Fibroblast of villous mesenchyme (primary cell): ENCODE measurements at regions not wholly inside any gene's neighbourhood (a gene's known extent, or its start where the extent isn't known, plus 50 kb on each side); places are given as distances from the start of the nearest gene placed in this dataset.

Source experiments
- DNase-seq: peaks from one replicate; pipeline ENCODE4 v3.0.0-alpha.2; 2010; ENCODE audit warnings: low read depth
- H3K4me3 ChIP-seq: 2 replicates; pipeline ENCODE4 v1.5.1; 2011; ENCODE audit warnings: low read depth, mild to moderate bottlenecking, low read length
- CTCF ChIP-seq: IDR thresholded peaks from 2 replicates; pipeline ENCODE4 v1.5.1; 2012; ENCODE audit warnings: low read depth, mild to moderate bottlenecking, low read length; ENCODE audit not compliant: insufficient read depth

GRCh38 chr2:7598402-7598801 lies 681.2 kb downstream of the RNF144A start:
- no peak for TF ChIP-seq CTCF
- H3K4me3 ChIP-seq, result no peak overlapping the region

GRCh38 chr2:7599462-7600258 lies 682.4 kb downstream of the RNF144A start:
- no peak for DNase-seq
- no peak overlapping the region for H3K4me3 ChIP-seq
- no peak for TF ChIP-seq CTCF

More at GRCh38 chr2:7598402-7598801, 681.2 kb downstream of the RNF144A start:
- DNase-seq, result no peak

GRCh38 chr2:7601990-7602389 lies 684.8 kb downstream of the RNF144A start:
- H3K4me3 ChIP-seq, result no peak overlapping the region
- no peak for DNase-seq

GRCh38 chr2:7604456-7604855 lies 687.2 kb downstream of the RNF144A start:
- DNase-seq, result no peak
- no peak overlapping the region for H3K4me3 ChIP-seq
- TF ChIP-seq CTCF, result no peak

More at GRCh38 chr2:7601990-7602389, 684.8 kb downstream of the RNF144A start:
- TF ChIP-seq CTCF, result no peak

GRCh38 chr2:7607441-7608173 lies 690.4 kb downstream of the RNF144A start:
- DNase-seq, result no peak
- no peak for TF ChIP-seq CTCF
- no peak overlapping the region for H3K4me3 ChIP-seq

- DNase-seq, result no peak
- TF ChIP-seq CTCF, result no peak
- H3K4me3 ChIP-seq, result no peak overlapping the region
These were observed 692.3 kb downstream of the RNF144A start for GRCh38 chr2:7609556-7609955.
